OCI-LY7 (cell line): ENCODE measurements at regions not wholly inside any gene's neighbourhood (a gene's known extent, or its start where the extent isn't known, plus 50 kb on each side); places are given as distances from the start of the nearest gene placed in this dataset.

Source experiments
- BruUV-seq: library from RNA; stranded (reverse); fragments of 400-500 nt; replicated peaks from 2 replicates; lab custom pipeline; 2021; lab: Mats Ljungman, UMichigan
- CTCF ChIA-PET: fragments of 300-600 bp; sonication (Branson Sonifier 250); formaldehyde crosslinking; loops from one replicate; lab custom pipeline; 2022; ENCODE audit warnings: antibody characterized with exemption; ENCODE audit not compliant: unreplicated experiment; lab: Charles Lee
- POLR2A ChIA-PET: fragments of 300-600 bp; sonication (Branson Sonifier 250); formaldehyde crosslinking; loops from one replicate; lab custom pipeline; 2022; ENCODE audit warnings: antibody characterized with exemption; lab: Charles Lee
- DNase-seq: peaks from one replicate; pipeline ENCODE4 v3.0.0-alpha.2; 2015; ENCODE audit warnings: low spot score
- H2AFZ ChIP-seq: fragments of 200-600 bp; sonication (generic), shearing (Covaris generic); 2 replicates; pipeline ENCODE4 v1.6.1; 2014; ENCODE audit warnings: mild to moderate bottlenecking, antibody characterized with exemption, low read length, moderate library complexity
- H3K27ac ChIP-seq: fragments of 200-600 bp; sonication (generic); 2 replicates; pipeline ENCODE4 v1.5.1; 2014; ENCODE audit warnings: mixed run types, low read depth, mild to moderate bottlenecking, moderate library complexity, low read length, inconsistent platforms; ENCODE audit not compliant: poor library complexity, severe bottlenecking
- H3K36me3 ChIP-seq: fragments of 200-600 bp; sonication (generic); 2 replicates; pipeline ENCODE4 v1.6.1; 2014; ENCODE audit warnings: mild to moderate bottlenecking, antibody characterized with exemption, low read length, moderate library complexity, mixed read lengths; ENCODE audit not compliant: insufficient read depth
- H3K4me1 ChIP-seq: fragments of 200-600 bp; sonication (generic); 2 replicates; pipeline ENCODE4 v1.5.1; 2014; ENCODE audit warnings: mild to moderate bottlenecking, low read length; ENCODE audit not compliant: insufficient read depth, poor library complexity, severe bottlenecking
- H3K4me2 ChIP-seq: fragments of 200-600 bp; sonication (generic); 2 replicates; pipeline ENCODE4 v1.6.1; 2014; ENCODE audit warnings: mild to moderate bottlenecking, low read length
- H3K4me3 ChIP-seq: fragments of 200-600 bp; sonication (generic); 2 replicates; pipeline ENCODE4 v1.5.1; 2014; ENCODE audit warnings: mild to moderate bottlenecking, low read depth, low read length; ENCODE audit not compliant: poor library complexity, severe bottlenecking
- H3K79me2 ChIP-seq: fragments of 200-600 bp; sonication (generic); 2 replicates; pipeline ENCODE4 v1.6.1; 2016; ENCODE audit warnings: low read depth, mild to moderate bottlenecking, low read length, moderate library complexity, mixed read lengths; ENCODE audit not compliant: insufficient read depth
- H3K9me2 ChIP-seq: fragments of 200-600 bp; sonication (generic); 2 replicates; pipeline ENCODE4 v1.6.1; 2016; ENCODE audit warnings: mild to moderate bottlenecking, low read length, mixed read lengths; ENCODE audit not compliant: insufficient read depth
- H3K9me3 ChIP-seq: fragments of 200-600 bp; sonication (generic); 2 replicates; pipeline ENCODE4 v1.6.1; 2014; ENCODE audit warnings: mild to moderate bottlenecking, mixed run types, low read length, mixed read lengths
- H4K20me1 ChIP-seq: fragments of 200-600 bp; sonication (generic); 2 replicates; pipeline ENCODE4 v1.6.1; 2014; ENCODE audit warnings: mild to moderate bottlenecking, antibody characterized with exemption, low read length, moderate library complexity, mixed read lengths; ENCODE audit not compliant: insufficient read depth
- EZH2phosphoT487 ChIP-seq: fragments of 200-600 bp; sonication (generic); IDR thresholded peaks from 2 replicates; pipeline ENCODE4 v1.6.1; 2018; ENCODE audit warnings: low read depth, borderline replicate concordance, mild to moderate bottlenecking, mixed run types, antibody characterized with exemption, low read length, moderate library complexity, mixed read lengths
- intact Hi-C: fragments of 100-400 bp; cut with micrococcal nuclease; formaldehyde crosslinking; loops from one replicate; pipeline ENCODE4 v1.10.0; 2022; ENCODE audit not compliant: unreplicated experiment
- TF ChIP-seq, protein P1 (sequence below): fragments of 200-600 bp; sonication (generic); conservative IDR thresholded peaks from 2 replicates; pipeline ENCODE4 v1.5.1; 2014; ENCODE audit warnings: mild to moderate bottlenecking, antibody characterized with exemption, low read length, moderate library complexity, mixed read lengths

DNA sequence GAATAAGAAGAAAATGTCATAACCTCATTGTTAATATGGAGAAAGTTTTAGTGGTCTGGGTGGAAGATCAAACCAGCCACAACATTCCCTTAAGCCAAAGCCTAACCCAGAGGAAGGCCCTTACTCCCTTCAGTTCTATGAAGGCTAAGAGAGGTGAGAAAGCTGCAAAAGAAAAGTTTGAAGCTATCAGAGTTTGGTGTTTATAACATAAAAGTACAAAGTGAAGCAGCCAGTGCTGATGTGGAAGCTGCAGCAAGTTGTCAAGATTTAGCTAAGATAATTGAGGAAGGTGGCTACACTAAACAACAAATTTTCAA is 67.6 kb upstream of the BCL9 start:
- intact Hi-C loops, result no loop called here
- CTCF ChIA-PET, result interaction anchor here (0.8 kb wide), 1 partner anchor 38 kb away, joined by 3 read pairs; no protein-coding TSS in a partner anchor

DNA sequence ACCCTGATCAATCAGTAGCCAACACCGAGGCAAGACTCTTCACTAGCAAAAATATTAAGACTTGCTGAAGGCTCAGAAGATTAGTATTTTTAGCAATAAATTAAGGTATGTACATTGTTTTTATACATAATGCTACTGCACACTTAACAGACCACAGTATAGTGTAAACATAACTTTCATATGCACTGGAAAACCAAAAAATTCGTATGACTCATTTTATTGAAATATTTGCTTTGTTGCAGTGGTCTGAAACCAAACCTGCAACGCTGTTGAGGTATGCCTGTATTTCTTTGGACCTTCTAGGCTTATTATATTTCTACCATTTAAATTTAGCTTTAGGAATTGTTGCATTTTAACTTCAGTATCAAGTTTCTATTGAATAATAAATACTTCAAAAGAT is 65.8 kb upstream of the BCL9 start:
- H3K79me2 ChIP-seq, result no peaks in the 10 kb centered on the region
- no peaks in the 10 kb centered on the region for H3K36me3 ChIP-seq
- no peaks in the 10 kb centered on the region for H3K9me2 ChIP-seq
- H3K9me3 ChIP-seq, result no peaks in the 10 kb centered on the region
- intact Hi-C loops, result no loop called here
- no peak overlapping the region for H3K4me3 ChIP-seq
- H3K27ac ChIP-seq, result no peak overlapping the region
- BruUV-seq, result no TSS peak
- H3K4me1 ChIP-seq, result no peaks in the 10 kb centered on the region
- no peaks in the 10 kb centered on the region for H4K20me1 ChIP-seq
- CTCF ChIA-PET, result no interaction called here
- no peak overlapping the region for H3K4me2 ChIP-seq
- TF ChIP-seq, protein P1, sequence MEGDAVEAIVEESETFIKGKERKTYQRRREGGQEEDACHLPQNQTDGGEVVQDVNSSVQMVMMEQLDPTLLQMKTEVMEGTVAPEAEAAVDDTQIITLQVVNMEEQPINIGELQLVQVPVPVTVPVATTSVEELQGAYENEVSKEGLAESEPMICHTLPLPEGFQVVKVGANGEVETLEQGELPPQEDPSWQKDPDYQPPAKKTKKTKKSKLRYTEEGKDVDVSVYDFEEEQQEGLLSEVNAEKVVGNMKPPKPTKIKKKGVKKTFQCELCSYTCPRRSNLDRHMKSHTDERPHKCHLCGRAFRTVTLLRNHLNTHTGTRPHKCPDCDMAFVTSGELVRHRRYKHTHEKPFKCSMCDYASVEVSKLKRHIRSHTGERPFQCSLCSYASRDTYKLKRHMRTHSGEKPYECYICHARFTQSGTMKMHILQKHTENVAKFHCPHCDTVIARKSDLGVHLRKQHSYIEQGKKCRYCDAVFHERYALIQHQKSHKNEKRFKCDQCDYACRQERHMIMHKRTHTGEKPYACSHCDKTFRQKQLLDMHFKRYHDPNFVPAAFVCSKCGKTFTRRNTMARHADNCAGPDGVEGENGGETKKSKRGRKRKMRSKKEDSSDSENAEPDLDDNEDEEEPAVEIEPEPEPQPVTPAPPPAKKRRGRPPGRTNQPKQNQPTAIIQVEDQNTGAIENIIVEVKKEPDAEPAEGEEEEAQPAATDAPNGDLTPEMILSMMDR, result no peak
- DNase-seq, result no peak
- POLR2A ChIA-PET, result interaction anchor here (0.6 kb wide), 3 partner anchors 44 to 314 kb away, joined by 3 read pairs; no protein-coding TSS in a partner anchor
- no peak overlapping the region for H2AFZ ChIP-seq

More for the DNA sequence above, 67.6 kb upstream of the BCL9 start:
- DNase-seq, result no peak
- H3K4me1 ChIP-seq, result no peaks in the 10 kb centered on the region
- TF ChIP-seq EZH2phosphoT487, result no peak
- TF ChIP-seq, protein P1, result no peak
- H3K27ac ChIP-seq, result no peak overlapping the region
- BruUV-seq, result no TSS peak
- no peaks in the 10 kb centered on the region for H3K79me2 ChIP-seq
- POLR2A ChIA-PET, result no interaction called here
- no peak overlapping the region for H2AFZ ChIP-seq
- no peaks in the 10 kb centered on the region for H3K9me3 ChIP-seq
- no peaks in the 10 kb centered on the region for H3K9me2 ChIP-seq
- no peak overlapping the region for H3K4me2 ChIP-seq
- H3K36me3 ChIP-seq, result no peaks in the 10 kb centered on the region
- no peaks in the 10 kb centered on the region for H4K20me1 ChIP-seq
- no peak overlapping the region for H3K4me3 ChIP-seq

DNA sequence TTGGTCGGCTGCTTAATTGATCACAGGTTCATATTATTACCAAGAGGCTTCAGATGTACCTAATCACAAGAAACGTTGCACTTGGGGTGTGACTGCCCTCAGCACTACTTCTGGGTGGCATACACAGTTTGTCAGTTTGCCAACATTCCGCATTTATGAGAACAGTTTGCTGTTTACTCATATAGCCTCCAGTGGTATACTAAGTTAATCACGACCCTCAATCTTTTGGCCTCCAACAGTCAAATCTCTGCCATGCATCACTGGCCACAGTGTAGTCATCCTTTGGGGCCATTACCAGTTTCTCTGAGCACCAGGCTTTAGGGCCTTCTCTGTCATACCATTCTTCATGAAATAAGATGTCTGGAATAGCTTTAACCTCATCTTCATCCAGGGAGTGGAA is 62.8 kb upstream of the BCL9 start:
- no peak overlapping the region for H2AFZ ChIP-seq
- H3K4me2 ChIP-seq, result no peak overlapping the region
- BruUV-seq, result no TSS peak
- no peaks in the 10 kb centered on the region for H3K36me3 ChIP-seq
- H4K20me1 ChIP-seq, result no peaks in the 10 kb centered on the region
- intact Hi-C loops, result no loop called here
- CTCF ChIA-PET, result no interaction called here
- H3K9me3 ChIP-seq, result no peaks in the 10 kb centered on the region
- DNase-seq, result no peak
- no peak overlapping the region for H3K27ac ChIP-seq
- no peaks in the 10 kb centered on the region for H3K9me2 ChIP-seq
- H3K79me2 ChIP-seq, result no peaks in the 10 kb centered on the region
- no peaks in the 10 kb centered on the region for H3K4me1 ChIP-seq
- H3K4me3 ChIP-seq, result no peak overlapping the region
- POLR2A ChIA-PET, result no interaction called here
- TF ChIP-seq, protein P1, result no peak
- no peak for TF ChIP-seq EZH2phosphoT487
